ENCODE measurements at regions not wholly inside any gene's neighbourhood (a gene's known extent, or its start where the extent isn't known, plus 50 kb on each side); places are given as distances from the start of the nearest gene placed in this dataset.

DNA sequence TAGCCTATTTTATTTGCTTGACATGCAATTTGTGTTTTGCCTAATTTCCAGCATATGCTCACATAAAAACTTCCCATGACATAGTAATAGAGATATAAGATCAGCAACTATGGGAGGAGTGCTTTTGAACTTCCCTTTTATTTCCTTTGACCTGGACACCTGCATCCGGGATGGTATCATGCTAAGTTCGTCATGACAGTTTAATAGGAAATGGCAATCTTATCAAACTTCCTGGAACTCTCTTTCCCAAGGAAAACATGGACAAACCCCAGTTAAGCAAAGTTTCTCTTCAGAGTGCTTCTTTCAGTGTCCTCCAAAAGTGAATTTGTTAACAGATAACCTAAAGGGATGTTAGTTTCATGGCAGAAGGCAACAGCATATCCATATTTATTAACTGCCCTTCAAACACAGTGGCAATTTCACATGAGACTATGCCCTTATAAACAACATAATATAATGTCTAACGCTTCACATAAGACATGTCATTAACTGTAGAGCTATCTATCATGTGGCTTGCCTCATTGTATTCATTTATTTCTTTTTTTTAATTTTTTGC, 474.7 kb upstream of the SEMA3A start:
- no peak for DNase-seq

DNA sequence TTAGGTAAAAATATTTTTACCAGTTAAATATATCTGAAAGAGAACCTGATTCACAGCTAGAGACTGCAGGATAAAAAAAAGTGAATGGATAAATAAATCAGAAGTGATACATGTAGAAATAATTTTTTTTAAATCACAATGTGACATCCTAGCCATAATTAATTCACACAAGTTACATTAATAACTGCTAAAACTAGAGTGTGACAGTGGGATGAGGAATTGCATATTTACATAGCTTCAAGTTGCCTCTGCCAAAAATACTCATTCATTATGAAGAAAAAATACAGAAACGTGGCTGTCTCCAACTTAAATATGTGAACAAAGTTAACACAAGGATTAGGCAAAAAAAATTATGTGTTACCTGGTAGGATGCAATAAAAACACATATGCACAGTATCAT, 473.5 kb upstream of the SEMA3A start:
- no peak for DNase-seq

DNA sequence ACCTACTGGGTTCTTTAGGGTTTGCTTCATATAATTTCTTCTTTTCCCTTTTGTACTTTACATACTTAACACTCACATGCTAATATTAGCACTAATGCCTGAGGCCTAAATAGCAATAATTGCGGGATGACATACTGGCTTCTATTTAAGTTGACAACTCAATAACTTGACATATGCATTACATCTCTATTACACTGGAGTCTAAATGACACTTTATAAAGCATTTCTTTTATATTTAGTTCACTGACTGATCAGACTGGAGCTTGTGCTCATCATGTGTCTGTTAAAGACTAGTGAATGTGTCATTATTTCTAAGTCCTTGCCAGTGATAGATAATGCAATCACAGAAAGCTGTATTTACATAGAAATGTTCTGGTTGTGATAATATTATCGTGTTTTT, 472.1 kb upstream of the SEMA3A start:
- DNase-seq = no peak

DNA sequence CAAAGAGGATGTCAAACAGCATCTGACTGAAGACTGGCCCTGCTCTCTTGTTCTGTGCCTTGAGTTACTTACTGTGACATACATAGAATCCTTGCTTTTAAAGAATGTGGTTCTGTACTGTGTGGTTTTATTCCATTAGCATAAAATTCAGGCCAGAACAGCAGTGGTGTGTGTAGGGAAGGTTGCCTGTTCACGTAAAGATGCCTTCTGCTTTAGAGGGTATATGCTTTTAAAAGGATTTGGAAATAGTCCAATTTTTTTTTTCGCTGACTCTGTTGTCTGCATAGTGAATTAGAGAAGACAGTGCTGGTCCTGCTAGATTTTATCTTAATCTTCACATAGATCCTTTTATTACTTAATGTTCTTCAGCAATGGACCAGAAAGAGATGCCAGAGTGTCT, 470.8 kb upstream of the SEMA3A start:
- no peak for DNase-seq

DNA sequence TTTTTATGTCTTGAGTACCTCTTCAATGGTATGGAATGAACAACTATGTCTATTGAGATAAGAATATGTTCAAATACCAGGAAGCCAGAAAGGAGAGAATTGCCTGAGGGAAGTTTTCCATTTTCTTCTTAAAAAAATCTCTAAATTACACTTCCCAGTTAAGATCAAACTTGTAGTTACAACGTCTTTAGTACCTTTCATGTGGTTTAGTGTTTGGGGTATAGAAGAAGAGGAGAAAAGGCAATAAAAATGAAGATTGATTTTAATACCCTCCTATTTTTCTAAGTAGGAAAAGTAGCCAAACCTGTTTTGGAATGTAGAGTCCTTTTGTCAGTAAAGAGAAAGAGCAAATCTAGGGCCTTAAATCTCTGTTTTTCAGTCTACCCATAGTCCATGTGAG, 470.0 kb upstream of the SEMA3A start:
- DNase-seq = no peak

DNA sequence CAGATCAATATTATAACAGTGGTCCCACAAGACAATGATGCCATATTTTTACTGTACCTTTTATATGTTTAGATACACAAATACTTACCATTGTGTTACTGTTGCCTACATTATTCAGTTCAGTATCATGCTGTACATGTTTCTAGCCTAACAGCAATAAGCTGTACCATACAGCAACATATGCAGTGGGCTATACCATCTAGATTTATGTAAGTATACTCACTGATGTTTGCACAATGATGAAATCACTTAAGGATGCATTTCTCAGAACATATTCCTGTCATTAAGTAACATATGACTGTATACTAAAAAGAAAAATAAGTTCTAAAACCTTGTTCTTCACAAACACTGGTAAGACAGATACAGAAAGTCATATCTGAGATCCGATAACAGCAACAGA, 468.6 kb upstream of the SEMA3A start:
- DNase-seq = no peak

DNA sequence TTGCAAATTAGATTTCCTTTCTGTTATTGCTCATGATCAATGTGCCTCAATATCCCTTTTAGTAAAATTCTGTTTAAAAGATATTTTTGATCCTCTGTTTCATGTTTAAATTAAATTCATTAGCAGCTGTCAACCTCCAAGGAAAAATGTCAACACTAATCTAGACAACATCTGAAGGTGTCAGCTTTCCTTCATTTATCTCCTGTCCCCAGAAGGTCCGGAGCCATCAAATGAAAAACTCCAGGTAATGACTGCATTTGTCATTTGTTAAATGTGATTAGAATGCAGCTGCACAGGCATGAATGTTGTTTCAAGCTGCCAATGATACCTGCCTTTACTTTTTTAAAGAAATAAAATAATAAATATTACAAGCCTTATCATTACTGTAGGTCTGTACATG, 463.7 kb upstream of the SEMA3A start:
- no peak for DNase-seq

DNA sequence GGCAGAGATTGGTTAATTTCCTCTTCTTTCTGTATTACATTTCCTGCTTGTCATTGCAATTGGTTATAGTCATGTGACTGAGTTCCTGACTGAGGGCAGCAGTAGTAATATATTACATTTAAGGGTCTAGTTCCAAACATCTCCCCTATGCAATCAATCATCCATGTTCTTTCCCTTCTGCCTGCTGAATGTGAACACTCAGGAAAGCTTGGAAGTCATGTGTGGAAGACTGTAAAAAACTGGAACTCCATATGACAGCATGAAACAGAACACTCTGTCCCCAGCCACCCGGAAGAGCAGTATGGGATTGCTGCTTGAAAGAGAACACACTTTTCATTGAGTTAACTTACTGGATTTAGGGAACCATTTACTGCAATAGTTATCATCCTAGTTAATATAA, 459.7 kb upstream of the SEMA3A start:
- no peak for DNase-seq

DNA sequence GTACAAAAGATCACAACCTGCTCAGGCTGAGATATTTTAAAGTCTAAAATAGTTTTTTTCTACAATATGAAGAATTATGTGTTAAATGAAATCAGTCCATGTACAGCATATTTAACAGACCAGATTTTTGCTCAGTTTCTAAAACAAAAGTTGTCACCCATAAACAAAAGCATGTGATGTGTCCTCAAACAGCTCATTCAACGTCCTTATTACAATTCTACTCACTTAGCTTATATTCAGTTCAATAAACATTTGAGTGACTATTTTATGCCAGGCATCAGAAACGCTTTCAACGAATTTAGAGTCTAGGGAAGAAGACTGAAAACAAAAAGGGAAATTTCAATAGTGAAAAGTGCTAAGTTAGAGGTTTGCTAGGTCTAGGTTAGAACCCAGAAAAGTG, 457.3 kb upstream of the SEMA3A start:
- DNase-seq = no peak

DNA sequence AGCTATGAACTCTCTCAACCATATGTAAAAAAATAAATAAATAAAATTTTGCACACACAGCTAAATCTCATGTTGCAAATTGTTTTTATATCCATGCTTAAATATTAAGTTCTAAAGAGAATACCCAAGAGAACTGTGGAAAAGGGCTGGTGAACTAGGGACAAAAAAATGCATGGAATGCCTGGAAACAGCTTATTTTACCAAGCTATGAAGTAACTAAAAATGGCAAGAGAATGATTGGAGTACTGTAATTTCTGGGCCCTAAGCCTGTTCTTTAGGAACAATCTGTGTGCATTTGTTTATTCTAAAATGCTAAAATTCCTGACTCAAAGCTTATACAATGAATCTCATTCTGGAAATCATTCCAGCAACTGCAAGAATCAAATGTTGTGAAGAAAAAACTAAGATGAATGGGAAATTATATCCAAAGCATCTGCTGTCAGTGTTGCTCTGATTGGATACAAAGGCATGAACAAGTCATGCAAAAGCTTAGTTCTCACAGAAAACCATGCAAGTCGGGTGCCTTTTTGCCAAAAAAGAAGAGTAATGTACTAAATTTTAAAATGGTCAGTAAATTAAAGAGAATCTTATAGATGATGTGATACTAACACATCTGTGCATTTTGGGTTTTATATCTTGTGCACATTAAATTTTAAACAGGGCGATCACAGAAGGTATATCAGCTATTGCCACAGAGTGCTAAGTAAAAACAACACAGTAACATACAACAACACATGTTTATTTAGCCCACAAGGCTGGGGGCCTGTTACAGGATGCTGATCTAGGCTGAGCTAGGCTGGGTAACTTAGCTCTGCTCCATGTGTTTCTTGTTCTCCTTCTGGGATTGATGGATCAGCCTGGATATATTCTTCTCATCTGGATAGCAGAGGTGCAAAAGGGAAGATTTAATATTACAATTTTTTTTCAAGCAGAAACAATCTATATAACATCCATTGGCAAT, 453.5 kb upstream of the SEMA3A start:
- no peak for DNase-seq

DNA sequence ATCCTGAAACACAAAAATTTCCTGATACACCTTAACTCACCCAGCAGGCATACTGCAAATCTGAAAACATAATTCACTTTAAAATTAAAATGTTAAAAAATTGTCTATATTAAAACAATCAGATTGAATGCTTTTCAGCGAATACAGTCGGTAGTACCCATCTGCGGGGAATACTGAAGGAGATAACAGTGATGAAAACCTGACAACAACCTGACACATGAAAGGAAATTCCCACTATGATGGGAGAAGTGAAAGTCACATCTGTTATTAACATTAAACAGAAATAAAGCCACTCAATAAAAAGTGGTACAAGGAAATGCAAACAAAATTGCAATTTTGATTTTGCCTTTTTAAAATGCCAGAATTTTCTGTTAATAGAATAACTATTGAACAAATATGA, 448.0 kb upstream of the SEMA3A start:
- DNase-seq = no peak

DNA sequence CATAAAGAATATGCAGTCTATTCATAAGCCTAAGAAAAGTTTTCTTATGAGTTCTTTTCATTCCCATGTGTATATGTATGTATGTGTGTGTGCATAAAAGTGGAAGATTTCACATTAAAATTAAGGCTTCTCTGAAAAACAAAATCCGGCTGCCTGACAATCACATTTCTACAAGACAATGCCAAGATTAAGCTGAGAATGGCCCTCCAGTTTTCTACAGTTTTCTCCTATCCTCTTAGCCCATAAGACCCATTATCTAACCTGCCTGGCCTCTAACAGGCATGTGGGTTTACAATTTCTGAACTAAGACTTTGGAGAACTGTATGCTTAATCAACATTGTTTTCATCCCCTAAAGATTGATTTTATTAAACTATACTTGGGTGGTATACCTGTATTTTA, 446.0 kb upstream of the SEMA3A start:
- DNase-seq = no peak

DNA sequence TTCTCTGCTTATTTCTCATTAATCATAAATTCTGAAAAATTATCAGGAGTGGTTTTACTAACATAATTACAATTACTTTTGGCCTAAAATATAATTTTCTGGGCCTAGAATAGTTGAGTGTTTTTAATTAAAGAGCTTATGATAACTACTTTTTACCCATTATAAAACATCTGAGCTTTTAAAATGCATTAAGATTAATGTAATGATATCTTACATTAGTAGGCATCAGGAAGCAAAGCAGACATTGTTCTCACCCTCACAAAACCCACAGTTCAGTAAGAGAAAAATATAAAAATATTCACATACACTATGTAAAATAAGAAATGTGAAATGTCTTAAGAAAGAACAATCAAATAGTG, 443.7 kb upstream of the SEMA3A start:
- DNase-seq = no peak

DNA sequence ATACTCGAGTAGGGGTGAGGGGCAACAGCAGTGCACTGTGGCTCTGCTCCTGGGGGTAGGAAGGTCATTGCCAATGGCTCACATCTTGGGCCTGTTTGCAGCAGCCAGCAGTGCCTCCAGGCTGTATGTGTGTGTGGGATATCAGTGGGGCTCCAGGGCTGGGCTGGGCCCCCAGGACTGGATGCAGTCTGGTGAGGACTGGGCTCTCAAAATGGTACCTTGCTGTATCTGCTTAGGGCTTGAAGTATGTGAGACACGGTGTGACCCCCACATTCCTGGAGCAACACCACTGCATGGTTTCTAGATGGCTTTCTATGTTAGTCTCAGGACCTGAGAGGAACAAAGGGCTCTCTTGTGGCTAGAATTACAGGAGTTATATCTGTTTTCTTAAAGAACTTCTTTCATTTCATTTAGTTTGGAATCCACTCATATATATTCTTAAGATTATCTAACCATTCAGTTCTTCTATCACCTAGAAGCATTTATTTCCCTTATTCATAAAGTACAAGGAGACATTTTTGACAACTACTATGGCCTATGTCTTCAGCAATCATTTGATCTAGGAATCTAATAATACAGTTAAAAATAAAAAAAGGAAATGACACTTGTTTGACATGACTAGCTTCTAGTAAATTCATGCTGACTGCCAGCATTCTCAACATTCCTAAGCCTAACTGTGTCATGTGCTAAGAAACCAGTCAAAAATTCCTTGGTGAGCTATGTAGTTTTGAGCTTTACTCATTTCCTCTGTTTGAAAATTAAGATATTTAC, 443.2 kb upstream of the SEMA3A start:
- no peak for DNase-seq

DNA sequence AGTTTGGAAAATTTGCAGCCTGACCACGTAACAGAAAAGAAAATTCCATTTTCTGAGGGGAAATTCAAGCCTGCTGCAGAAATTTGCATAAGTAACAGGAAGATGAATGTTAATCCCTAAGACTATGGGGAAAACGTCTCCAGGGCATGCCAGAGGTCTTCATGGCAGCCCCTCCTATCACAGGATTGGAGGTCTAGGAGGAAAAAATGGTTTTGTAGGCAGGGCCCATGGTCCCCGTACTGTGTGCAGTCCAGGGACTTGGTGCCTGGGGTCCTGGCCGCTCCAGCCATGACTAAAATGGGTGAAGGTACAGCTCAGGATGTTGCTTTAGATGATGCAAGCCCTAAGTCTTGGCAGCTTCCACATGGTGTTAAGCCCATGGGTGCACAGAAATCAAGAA, 437.3 kb upstream of the SEMA3A start:
- DNase-seq = no peak

DNA sequence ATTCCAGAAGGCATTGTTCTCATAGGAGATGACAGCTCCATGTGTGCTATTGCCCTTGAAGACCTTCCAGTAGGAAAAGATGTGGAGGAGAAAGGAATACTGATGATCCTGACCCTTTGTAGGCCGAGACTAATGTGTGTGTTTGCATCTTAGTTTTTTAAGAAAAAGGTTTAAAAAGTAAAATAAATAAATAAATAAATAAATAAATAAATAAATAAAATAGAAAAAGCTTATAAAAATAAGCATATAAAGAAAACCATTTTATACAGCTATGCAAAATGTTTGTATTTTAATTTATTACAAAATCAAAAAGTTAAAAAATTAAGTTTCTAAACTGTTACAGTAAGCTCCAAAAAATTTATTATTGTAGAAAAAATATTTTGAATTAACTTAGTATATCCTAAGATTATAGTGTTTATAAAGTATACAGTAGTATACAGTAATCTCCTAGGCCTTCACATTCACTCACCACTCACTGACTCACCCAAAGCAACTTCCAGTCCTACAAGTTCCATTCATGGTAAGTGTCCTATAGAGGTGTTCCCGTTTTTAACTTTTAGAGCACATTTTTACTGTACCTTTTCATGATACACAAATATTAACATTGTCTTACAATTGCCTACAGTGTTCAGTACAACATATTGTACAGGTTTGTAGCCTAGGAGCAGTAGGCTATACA, 435.2 kb upstream of the SEMA3A start:
- no peak for DNase-seq

DNA sequence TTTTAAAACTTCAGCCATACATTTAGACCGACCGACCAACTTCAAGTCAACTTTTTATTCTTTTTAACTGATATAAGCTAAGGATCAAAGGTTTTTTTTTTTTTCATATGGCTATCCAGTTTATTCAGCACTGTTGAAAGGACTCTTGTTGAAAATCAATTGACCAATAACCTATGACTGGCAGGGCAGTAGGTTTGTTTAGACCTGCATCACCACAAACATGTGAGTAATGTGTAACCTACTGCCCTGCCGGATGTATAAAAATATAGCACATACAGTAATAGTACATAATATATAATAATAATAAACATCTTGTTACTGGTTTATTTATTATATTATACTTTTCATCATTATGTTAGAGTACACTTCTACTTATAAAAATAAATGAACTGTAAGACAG, 434.6 kb upstream of the SEMA3A start:
- no peak for DNase-seq

DNA sequence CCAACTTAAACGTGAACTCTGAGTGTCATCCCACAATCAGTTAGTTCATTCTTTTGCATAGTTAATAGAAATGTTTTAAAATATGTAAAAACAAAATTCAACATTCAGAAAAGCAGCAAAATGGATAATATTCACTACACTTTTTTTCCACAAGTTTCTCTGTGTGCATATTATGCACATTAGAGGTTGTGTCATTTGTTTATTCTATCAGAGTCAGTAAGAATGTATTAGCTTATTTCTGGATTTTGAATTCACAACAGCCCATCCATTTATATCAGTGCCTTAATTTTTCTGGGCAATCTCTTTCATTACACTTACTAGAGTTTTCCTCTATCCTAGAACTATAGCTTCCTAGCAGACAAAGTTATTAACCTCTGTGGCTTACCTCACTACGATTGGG, 432.7 kb upstream of the SEMA3A start:
- DNase-seq = no peak

DNA sequence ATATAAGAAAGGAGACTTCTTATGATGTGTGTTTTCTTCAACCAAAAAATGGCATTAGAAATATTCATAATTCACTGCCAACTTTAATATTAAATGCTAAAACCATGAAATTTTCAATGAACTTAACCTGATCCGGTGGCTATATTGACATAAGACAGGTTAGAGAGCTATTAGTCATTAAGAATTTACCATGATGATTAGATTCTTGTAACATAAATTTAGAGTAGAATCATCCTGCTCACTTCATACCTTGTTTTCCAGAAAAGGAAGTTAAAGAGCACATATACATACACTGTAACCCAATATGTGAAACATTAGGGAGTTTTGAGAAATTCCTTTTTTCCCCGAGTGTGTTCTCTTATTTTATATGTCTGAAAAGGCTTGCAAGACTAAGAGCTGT, 430.3 kb upstream of the SEMA3A start:
- no peak for DNase-seq

DNA sequence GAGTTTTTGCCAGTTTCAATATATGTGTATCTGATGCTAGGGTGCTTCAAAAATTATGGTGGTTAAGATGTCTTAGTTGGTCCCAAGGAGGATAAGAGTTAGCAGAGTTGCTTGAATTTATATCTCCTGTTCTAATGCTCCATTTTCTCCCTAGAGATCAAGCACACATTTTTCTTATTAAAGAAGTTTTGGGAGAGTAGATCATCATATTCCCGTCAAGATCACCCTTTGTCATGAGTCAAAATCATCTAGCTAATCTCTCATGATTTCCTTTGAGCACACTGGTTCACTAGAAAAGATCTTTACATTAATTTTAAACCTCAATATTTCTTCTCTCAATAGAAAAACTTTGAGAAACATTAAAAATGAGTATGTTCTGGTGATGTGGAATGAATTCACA, 429.9 kb upstream of the SEMA3A start:
- no peak for DNase-seq

DNA sequence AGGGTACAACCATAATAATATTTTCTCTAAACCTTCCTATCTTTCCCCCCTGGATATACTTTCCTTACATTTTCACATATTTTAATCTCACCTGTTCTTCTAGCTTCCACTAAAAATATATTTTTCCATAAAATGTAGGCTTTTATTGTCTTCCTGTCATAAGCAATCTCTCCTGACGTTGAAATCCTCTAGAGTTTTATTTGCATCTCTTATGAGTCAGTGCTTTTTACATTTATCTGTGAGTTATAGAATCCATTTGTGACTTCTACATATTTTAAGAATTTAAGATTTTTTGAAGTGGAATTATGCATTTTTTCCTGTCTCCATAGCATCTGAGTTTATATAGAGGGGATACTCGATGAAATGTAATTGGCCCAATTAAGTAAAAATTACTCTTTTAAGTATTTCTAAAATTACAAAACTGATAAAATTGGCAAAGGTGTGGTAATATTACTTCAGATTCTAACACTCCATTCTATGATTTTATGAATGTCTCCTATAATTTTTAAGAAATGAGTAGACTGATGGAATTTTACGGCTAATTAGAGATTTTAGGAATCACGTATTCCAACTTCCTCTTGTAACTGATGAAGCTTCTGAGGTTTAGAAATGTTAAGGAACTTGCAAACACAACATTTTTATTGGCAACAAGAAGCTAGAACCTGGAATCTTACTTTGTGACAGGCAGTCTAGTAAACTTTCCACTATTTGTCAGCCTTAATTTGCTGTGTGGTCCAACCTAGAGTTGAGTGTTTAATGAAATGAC, 422.9 kb upstream of the SEMA3A start:
- no peak for DNase-seq

DNA sequence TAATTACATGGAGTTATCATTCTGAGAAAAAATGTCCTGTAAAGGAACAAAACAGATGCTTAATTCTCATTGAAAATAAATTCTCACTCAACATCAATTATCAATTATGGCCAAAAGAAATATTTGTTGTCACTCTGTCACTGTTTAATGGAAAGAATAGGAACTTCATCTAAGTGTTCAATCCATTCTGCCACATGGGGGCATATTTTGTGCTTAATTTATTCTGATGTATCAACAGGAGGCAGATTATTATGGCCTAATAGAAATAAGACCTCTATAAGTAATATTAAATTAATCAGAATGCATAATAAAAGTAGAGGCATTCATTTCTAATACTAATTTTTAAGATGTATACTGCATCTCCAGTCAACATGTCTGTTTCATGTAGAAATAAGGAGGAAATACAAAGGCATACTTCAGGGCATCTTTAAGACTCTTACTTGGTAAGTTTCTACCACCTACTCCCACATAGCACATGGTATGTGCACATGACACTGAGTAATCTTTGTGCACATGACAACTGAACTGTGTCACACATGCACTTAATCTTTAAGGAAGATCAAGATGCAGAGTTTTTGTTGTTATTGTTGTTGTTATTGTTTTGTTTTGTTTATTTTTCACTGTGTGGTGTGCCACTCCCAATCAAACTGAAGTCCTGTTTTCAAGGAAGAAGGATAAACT, 420.4 kb upstream of the SEMA3A start:
- DNase-seq = no peak
